ENCODE measurements at regions not wholly inside any gene's neighbourhood (a gene's known extent, or its start where the extent isn't known, plus 50 kb on each side); places are given as distances from the start of the nearest gene placed in this dataset.

DNA sequence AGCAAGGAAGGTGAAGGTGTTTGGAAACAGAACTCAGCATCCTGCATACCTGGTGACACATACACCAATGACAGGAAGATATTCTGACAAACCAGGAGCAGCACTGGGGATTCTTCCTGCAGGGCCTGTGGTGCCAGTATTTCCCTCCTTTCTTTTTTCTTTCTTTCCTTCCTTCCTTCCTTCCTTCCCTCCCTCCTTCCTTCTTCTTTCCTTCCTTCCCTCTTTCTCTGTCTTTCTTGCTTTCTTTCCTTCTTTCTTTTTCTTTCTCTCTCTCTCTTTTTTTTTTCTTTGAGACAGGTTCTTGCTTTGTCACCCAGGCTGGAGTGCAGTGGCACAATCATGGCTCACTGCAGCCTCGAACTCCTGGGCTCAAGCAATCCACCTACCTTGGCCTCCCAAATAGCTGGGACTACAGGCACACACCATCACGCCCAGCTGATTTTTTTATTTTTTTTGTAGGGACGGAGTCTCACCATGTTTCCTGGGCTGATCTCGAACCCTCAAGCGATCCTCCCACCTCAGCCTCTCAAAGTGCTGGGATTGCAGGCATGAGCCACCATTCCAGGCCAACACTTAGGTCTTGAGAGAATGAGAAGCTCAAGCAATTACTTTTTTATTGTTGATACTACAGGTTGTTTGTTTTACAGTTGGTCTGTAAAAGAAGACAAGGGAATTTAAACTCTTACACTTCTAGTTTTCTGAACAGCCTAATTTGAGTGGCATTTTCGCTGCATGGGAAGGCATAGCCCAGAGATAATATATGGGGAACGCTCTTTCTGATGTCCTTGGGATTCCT, 54.7 kb upstream of the GATA6 start:
- no peak for DNase-seq

GRCh38 chr18:22115573-22115972, 53.8 kb upstream of the GATA6 start:
- DNase-seq = no peak
